Esophagus squamous epithelium (tissue), 5 donors: ENCODE measurements at regions not wholly inside any gene's neighbourhood (a gene's known extent, or its start where the extent isn't known, plus 50 kb on each side); places are given as distances from the start of the nearest gene placed in this dataset.

Experiments
- DNase-seq: peaks from one replicate; lab custom pipeline; 2025; lab: John Stamatoyannopoulos, UW
- H3K27ac ChIP-seq, 4 donors: fragments of 200-600 bp; sonication (generic); one replicate each; pipeline ENCODE4 v1.5.1; 2016 to 2019; ENCODE audit warnings: mild to moderate bottlenecking in 1 of 4
- H3K27me3 ChIP-seq, 4 donors: fragments of 200-600 bp; sonication (generic); 1 replicate in 3 of 4; 2 replicates in 1 of 4; pipeline versions ENCODE4 v1.5.1 to v1.6.0; 2017 to 2021; ENCODE audit warnings: antibody characterized with exemption in 1 of 4
- H3K36me3 ChIP-seq, 3 donors: fragments of 200-600 bp; sonication (generic); one replicate each; pipeline ENCODE4 v1.5.1; 2016 to 2019
- H3K4me1 ChIP-seq, 3 donors: fragments of 200-600 bp; sonication (generic); one replicate each; pipeline ENCODE4 v1.5.1; 2017 to 2019
- H3K4me3 ChIP-seq, 4 donors: fragments of 200-600 bp; sonication (generic); 1 replicate in 3 of 4; 2 replicates in 1 of 4; pipeline ENCODE4 v1.5.1; 2016 to 2019; ENCODE audit warnings: mild to moderate bottlenecking in 2 of 4, moderate library complexity in 1 of 4
- H3K9me3 ChIP-seq, 3 donors: fragments of 200-600 bp; sonication (generic); one replicate each; pipeline ENCODE4 v1.5.1; 2016 to 2019
- POLR2A ChIP-seq, 4 donors: fragments of 450-650 bp; IDR thresholded peaks; one replicate each; pipeline ENCODE4 v1.6.1; 2017; ENCODE audit warnings: antibody characterized with exemption in 4 of 4, mild to moderate bottlenecking in 4 of 4, moderate library complexity in 3 of 4
- WGBS, 2 donors: methylation state at CpG; one replicate each; pipeline ENCODE4 v1.1.5; 2018; 5-methylcytosine and 5-hydroxymethylcytosine counted together
- intact Hi-C: fragments of 100-400 bp; cut with DNase I; formaldehyde crosslinking; loops from one replicate; pipeline ENCODE4 v1.15.0; 2022
- TF ChIP-seq, protein P1 (sequence below), 6 experiments: fragments of 450-650 bp in 4 of 6; fragments of 200-600 bp in 2 of 6; sonication (generic) in 2 of 6; IDR thresholded peaks; one replicate each; pipeline ENCODE4 v1.5.1; 2016 to 2019; ENCODE audit warnings: antibody characterized with exemption in 6 of 6, mild to moderate bottlenecking in 4 of 6, moderate library complexity in 4 of 6
- donor health status: DM: yes; HTN: yes; CAD: no.

- intact Hi-C loops, result no loop called here
- TF ChIP-seq, protein P1, sequence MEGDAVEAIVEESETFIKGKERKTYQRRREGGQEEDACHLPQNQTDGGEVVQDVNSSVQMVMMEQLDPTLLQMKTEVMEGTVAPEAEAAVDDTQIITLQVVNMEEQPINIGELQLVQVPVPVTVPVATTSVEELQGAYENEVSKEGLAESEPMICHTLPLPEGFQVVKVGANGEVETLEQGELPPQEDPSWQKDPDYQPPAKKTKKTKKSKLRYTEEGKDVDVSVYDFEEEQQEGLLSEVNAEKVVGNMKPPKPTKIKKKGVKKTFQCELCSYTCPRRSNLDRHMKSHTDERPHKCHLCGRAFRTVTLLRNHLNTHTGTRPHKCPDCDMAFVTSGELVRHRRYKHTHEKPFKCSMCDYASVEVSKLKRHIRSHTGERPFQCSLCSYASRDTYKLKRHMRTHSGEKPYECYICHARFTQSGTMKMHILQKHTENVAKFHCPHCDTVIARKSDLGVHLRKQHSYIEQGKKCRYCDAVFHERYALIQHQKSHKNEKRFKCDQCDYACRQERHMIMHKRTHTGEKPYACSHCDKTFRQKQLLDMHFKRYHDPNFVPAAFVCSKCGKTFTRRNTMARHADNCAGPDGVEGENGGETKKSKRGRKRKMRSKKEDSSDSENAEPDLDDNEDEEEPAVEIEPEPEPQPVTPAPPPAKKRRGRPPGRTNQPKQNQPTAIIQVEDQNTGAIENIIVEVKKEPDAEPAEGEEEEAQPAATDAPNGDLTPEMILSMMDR (IDR thresholded peaks at IDR 0.05), result no peak
- H3K27ac ChIP-seq, result peak overlapping the region in 1 of 4 donors; percentile 28
- H3K4me1 ChIP-seq, result peaks cover 0 to 50% (median 18%) of the 10 kb centered on the region in 3 donors
- DNase-seq, result no peak
- peaks cover 0 to 9% (median 0%) of the 10 kb centered on the region in 4 donors for H3K27me3 ChIP-seq
- 68 to 82% methylated on average over 6 to 7 of the region's 7 CpGs for WGBS, 2 donors
- H3K9me3 ChIP-seq, result no peaks in the 10 kb centered on the region
- no peak overlapping the region for H3K4me3 ChIP-seq
- H3K36me3 ChIP-seq, result no peaks in the 10 kb centered on the region
Observed at GRCh38 chr17:72517413-72518158, 396.8 kb downstream of the SOX9 start.

GRCh38 chr17:72518159-72518732 is 397.4 kb downstream of the SOX9 start:
- 55 to 75% methylated on average over 9 of the region's 9 CpGs for WGBS, 2 donors
- intact Hi-C loops, result no loop called here
- Histone ChIP-seq H3K27ac (peak overlapping the region in 1 of 4 donors; percentile 28), H3K9me3 (no peaks in the 10 kb centered on the region), H3K4me3 (no peak overlapping the region), H3K36me3 (no peaks in the 10 kb centered on the region), H3K27me3 (peaks cover 0 to 9% (median 0%) of the 10 kb centered on the region in 4 donors), H3K4me1 (peaks cover 0 to 53% (median 18%) of the 10 kb centered on the region in 3 donors)
- TF ChIP-seq POLR2A (IDR thresholded peaks at IDR 0.05), result no peak
- TF ChIP-seq, protein P1 (IDR thresholded peaks at IDR 0.05), result no peak
- DNase-seq, result no peak

GRCh38 chr17:72518753-72519597 is 398.2 kb downstream of the SOX9 start:
- peak overlapping the region in 1 of 4 donors; percentile 17 for H3K27ac ChIP-seq
- H3K4me1 ChIP-seq, result peaks cover 3 to 60% (median 18%) of the 10 kb centered on the region in 3 donors
- TF ChIP-seq POLR2A (IDR thresholded peaks at IDR 0.05), result no peak
- TF ChIP-seq, protein P1 (IDR thresholded peaks at IDR 0.05), result no peak
- no peaks in the 10 kb centered on the region for H3K9me3 ChIP-seq
- H3K4me3 ChIP-seq, result no peak overlapping the region
- H3K27me3 ChIP-seq, result peaks cover 0 to 9% (median 0%) of the 10 kb centered on the region in 4 donors
- intact Hi-C loops, result no loop called here
- DNase-seq, result no peak
- H3K36me3 ChIP-seq, result no peaks in the 10 kb centered on the region
- WGBS, 2 donors, result 46 to 51% methylated on average over 14 to 20 of the region's 25 CpGs

DNA sequence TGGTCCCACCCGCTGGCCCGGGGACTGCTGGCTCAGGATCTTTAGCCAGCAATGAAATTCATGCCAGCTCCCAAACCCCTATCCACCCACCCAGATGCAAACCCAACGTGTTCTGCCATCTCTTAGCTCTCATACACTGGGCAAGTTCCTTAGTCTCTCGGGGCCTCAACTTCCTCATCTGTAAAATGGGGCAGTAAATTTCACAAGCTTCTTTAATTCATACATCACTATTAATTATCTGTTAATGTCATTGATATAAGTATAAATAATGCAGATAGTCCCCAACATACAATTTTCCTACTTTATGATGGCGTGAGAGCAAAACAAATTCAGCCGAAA is 398.7 kb downstream of the SOX9 start:
- no peak for TF ChIP-seq POLR2A (IDR thresholded peaks at IDR 0.05)
- TF ChIP-seq, protein P1 (IDR thresholded peaks at IDR 0.05), result no peak
- Histone ChIP-seq H3K36me3 (no peaks in the 10 kb centered on the region), H3K9me3 (no peaks in the 10 kb centered on the region), H3K27ac (no peak overlapping the region), H3K4me1 (peaks cover 3 to 57% (median 18%) of the 10 kb centered on the region in 3 donors), H3K27me3 (peaks cover 0 to 9% (median 0%) of the 10 kb centered on the region in 4 donors), H3K4me3 (no peak overlapping the region)
- DNase-seq, result no peak
- intact Hi-C loops, result no loop called here
- 86 to 95% methylated on average over 6 of the region's 6 CpGs for WGBS, 2 donors
